Left lung (tissue), 4 donors: ENCODE measurements at regions not wholly inside any gene's neighbourhood (a gene's known extent, or its start where the extent isn't known, plus 50 kb on each side); places are given as distances from the start of the nearest gene placed in this dataset.

ENCODE experiments used
- ATAC-seq: fragments of 200-7000 bp; cut with Tn5 transposase; one replicate; pipeline ENCODE4 v1.9.1; 2020; ENCODE audit warnings: moderate library complexity
- DNase-seq, 4 donors: peaks; one replicate each; pipeline ENCODE4 v3.0.0-alpha.2; 2013 to 2020
- H3K27ac ChIP-seq, 2 donors: fragments of 200-600 bp; sonication (generic) in 1 of 2; one replicate each; pipeline versions ENCODE4 v1.5.0 to v1.8.0; 2020 to 2021
- H3K27me3 ChIP-seq, 2 donors: fragments of 200-600 bp; sonication (generic) in 1 of 2; one replicate each; pipeline versions ENCODE4 v1.5.0 to v1.8.0; 2020 to 2021
- H3K36me3 ChIP-seq, 2 donors: fragments of 200-600 bp; sonication (generic) in 1 of 2; one replicate each; pipeline versions ENCODE4 v1.5.0 to v1.8.0; 2020 to 2021
- H3K4me1 ChIP-seq, 2 donors: fragments of 200-600 bp; one replicate each; pipeline ENCODE4 v1.8.0; 2021
- H3K4me3 ChIP-seq, 2 donors: fragments of 200-600 bp; sonication (generic) in 1 of 2; one replicate each; pipeline versions ENCODE4 v1.5.0 to v1.8.0; 2020 to 2021; ENCODE audit warnings: mild to moderate bottlenecking in 1 of 2
- H3K9me3 ChIP-seq, 2 donors: fragments of 200-600 bp; sonication (generic) in 1 of 2; one replicate each; pipeline versions ENCODE4 v1.5.0 to v1.8.0; 2020 to 2021
- CTCF ChIP-seq, 2 donors: fragments of 200-600 bp; sonication (generic) in 1 of 2; IDR thresholded peaks; one replicate each; pipeline versions ENCODE4 v1.5.0 to v1.8.0; 2021; ENCODE audit warnings: antibody characterized with exemption in 2 of 2
- intact Hi-C, 2 donors: fragments of 100-400 bp; cut with DNase I; formaldehyde crosslinking; loops; one replicate each; pipeline versions ENCODE4 v1.11.2 to v1.14.2; 2022
- donor health status: DM: no; HTN: yes; CAD: no.
- donor health status: DM: no; HTN: no; CAD: no.

GRCh38 chr20:52799130-52799529 is 173.0 kb upstream of the TSHZ2 start:
- H3K27me3 ChIP-seq: no peaks in the 10 kb centered on the region
- H3K4me1 ChIP-seq: no peaks in the 10 kb centered on the region
- no peak overlapping the region for H3K4me3 ChIP-seq
- H3K27ac ChIP-seq: no peak overlapping the region
- TF ChIP-seq CTCF (IDR thresholded peaks at IDR 0.05): no peak
- H3K36me3 ChIP-seq: no peaks in the 10 kb centered on the region
- intact Hi-C loops: no loop called here
- DNase-seq: no peak
- no peaks in the 10 kb centered on the region for H3K9me3 ChIP-seq
- no peak for ATAC-seq

GRCh38 chr20:52798124-52798523 is 174.0 kb upstream of the TSHZ2 start:
- Histone ChIP-seq H3K27me3 (no peaks in the 10 kb centered on the region), H3K4me3 (no peak overlapping the region), H3K36me3 (no peaks in the 10 kb centered on the region), H3K9me3 (no peaks in the 10 kb centered on the region), H3K4me1 (no peaks in the 10 kb centered on the region), H3K27ac (no peak overlapping the region)
- TF ChIP-seq CTCF (IDR thresholded peaks at IDR 0.05): no peak
- intact Hi-C loops: no loop called here
- DNase-seq (no peak), ATAC-seq (no peak)

GRCh38 chr20:52794853-52795252 is 177.3 kb upstream of the TSHZ2 start:
- Histone ChIP-seq H3K27ac (no peak overlapping the region), H3K27me3 (no peaks in the 10 kb centered on the region), H3K4me1 (no peaks in the 10 kb centered on the region), H3K9me3 (no peaks in the 10 kb centered on the region), H3K4me3 (no peak overlapping the region), H3K36me3 (no peaks in the 10 kb centered on the region)
- no peak for DNase-seq
- ATAC-seq: no peak
- no peak for TF ChIP-seq CTCF (IDR thresholded peaks at IDR 0.05)
- intact Hi-C loops: no loop called here

DNA sequence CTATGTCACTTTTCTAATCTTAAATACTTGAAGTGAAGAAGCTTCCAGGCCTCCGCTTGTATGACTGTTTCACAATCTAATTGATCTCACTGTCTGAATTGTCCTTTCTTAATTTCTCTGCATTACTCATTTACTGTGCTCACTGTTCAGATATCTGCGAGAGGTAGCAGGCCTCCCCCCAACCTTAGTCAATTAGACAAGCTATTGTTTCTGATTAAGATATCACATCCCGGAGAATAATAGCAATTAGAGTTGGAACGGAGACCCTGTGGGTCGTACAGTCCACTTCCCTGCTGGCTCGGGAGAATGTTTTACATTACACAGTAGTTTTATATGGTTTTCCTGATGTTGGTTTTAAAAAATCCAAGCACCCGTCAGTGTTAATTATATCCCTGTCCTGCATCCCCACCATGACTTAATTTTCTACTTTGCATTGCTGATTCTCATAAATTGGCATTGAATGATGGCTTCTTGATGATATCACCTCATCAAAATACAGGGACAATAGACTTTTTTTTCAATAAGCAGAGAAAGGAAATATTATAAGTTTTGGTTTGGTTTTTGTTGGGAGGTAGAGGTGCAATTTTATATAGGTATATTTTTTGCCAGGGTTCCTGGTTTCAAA is 178.7 kb upstream of the TSHZ2 start:
- H3K4me3 ChIP-seq: no peak overlapping the region
- TF ChIP-seq CTCF (IDR thresholded peaks at IDR 0.05): no peak
- no peaks in the 10 kb centered on the region for H3K4me1 ChIP-seq
- DNase-seq (no peak), ATAC-seq (no peak)
- intact Hi-C loops: no loop called here
- H3K27ac ChIP-seq: no peak overlapping the region
- no peaks in the 10 kb centered on the region for H3K9me3 ChIP-seq
- H3K27me3 ChIP-seq: no peaks in the 10 kb centered on the region
- no peaks in the 10 kb centered on the region for H3K36me3 ChIP-seq

DNA sequence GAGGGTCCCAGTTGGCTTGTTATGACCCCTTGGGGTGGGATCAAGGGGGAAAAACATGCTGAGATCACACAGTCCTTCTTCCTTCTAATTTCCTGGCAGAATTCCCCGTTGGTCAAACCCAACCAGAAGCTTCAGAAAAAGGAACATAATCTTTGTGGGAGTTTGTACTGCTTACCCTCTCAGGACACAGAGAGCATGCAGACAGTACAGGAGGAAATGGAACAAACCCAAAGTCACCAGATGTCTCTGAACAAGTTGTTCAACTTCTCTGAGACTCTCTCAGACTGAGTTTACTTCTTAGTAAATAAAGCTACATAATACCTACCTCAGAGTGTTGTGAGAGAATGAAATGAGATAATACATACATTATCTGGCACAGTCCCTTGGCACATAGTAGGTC is 181.1 kb upstream of the TSHZ2 start:
- intact Hi-C loops: no loop called here
- Histone ChIP-seq H3K27me3 (no peaks in the 10 kb centered on the region), H3K36me3 (no peaks in the 10 kb centered on the region), H3K4me1 (no peaks in the 10 kb centered on the region), H3K4me3 (no peak overlapping the region), H3K9me3 (no peaks in the 10 kb centered on the region), H3K27ac (no peak overlapping the region)
- TF ChIP-seq CTCF (IDR thresholded peaks at IDR 0.05): no peak
- no peak for ATAC-seq
- DNase-seq: no peak
